ENCODE measurements at regions not wholly inside any gene's neighbourhood (a gene's known extent, or its start where the extent isn't known, plus 50 kb on each side); places are given as distances from the start of the nearest gene placed in this dataset.
"Not testable (repeated sequence)": the region's sequence is repeated elsewhere in the genome, so short reads cannot be mapped to it uniquely, and the experiment has no call there.

- H3K27ac ChIP-seq = no peak overlapping the region
- H2AFZ ChIP-seq = no peak overlapping the region
- no peaks in the 10 kb centered on the region for H3K36me3 ChIP-seq (ENCODE audit: control insufficient read depth, insufficient read depth, low read length)
- no peak overlapping the region for H3K9ac ChIP-seq
- H3K79me2 ChIP-seq = no peaks in the 10 kb centered on the region
- H3K4me3 ChIP-seq (ENCODE audit: low read depth, low read length) = no peak overlapping the region
- no peak overlapping the region for H3K4me2 ChIP-seq (ENCODE audit: low read length)
- no peaks in the 10 kb centered on the region for H3K9me3 ChIP-seq (ENCODE audit: control insufficient read depth, low read length)
- H3K4me1 ChIP-seq = no peaks in the 10 kb centered on the region
- TF ChIP-seq CTCF (IDR thresholded peaks at IDR 0.05) = no peak
- no peaks in the 10 kb centered on the region for H3K27me3 ChIP-seq (ENCODE audit: control insufficient read depth, insufficient read depth, low read length)
Measured at GRCh38 chr14:21768875-21769257, 95.2 kb upstream of the OR4E1 start.

GRCh38 chr14:21768116-21768874 lies 94.7 kb upstream of the OR4E1 start:
- no peak overlapping the region for H2AFZ ChIP-seq
- no peak for TF ChIP-seq CTCF (IDR thresholded peaks at IDR 0.05)
- H3K9ac ChIP-seq = no peak overlapping the region
- no peak overlapping the region for H3K27ac ChIP-seq
- no peak overlapping the region for H3K4me2 ChIP-seq (ENCODE audit: low read length)
- H3K79me2 ChIP-seq = no peaks in the 10 kb centered on the region
- no peaks in the 10 kb centered on the region for H3K36me3 ChIP-seq (ENCODE audit: control insufficient read depth, insufficient read depth, low read length)
- H3K27me3 ChIP-seq (ENCODE audit: control insufficient read depth, insufficient read depth, low read length) = no peaks in the 10 kb centered on the region
- H3K9me3 ChIP-seq (ENCODE audit: control insufficient read depth, low read length) = no peaks in the 10 kb centered on the region
- no peaks in the 10 kb centered on the region for H3K4me1 ChIP-seq
- H3K4me3 ChIP-seq (ENCODE audit: low read depth, low read length) = no peak overlapping the region

- H3K27me3 ChIP-seq (ENCODE audit: control insufficient read depth, insufficient read depth, low read length); H3K27ac ChIP-seq; H2AFZ ChIP-seq; H3K4me2 ChIP-seq (ENCODE audit: low read length); H3K9me3 ChIP-seq (ENCODE audit: control insufficient read depth, low read length); H3K36me3 ChIP-seq (ENCODE audit: control insufficient read depth, insufficient read depth, low read length); H3K9ac ChIP-seq; H3K79me2 ChIP-seq; H3K4me1 ChIP-seq; H3K4me3 ChIP-seq (ENCODE audit: low read depth, low read length): not testable (repeated sequence)
Measured at GRCh38 chr14:21760360-21760759, 86.7 kb upstream of the OR4E1 start.

GRCh38 chr14:21749306-21749868 lies 75.8 kb upstream of the OR4E1 start:
- Histone ChIP-seq H3K9ac (no peak overlapping the region), H3K9me3 (ENCODE audit: control insufficient read depth, low read length) (no peaks in the 10 kb centered on the region), H3K27ac (no peak overlapping the region), H3K4me2 (ENCODE audit: low read length) (no peak overlapping the region), H3K27me3 (ENCODE audit: control insufficient read depth, insufficient read depth, low read length) (no peaks in the 10 kb centered on the region), H3K4me1 (no peaks in the 10 kb centered on the region), H2AFZ (no peak overlapping the region), H3K79me2 (no peaks in the 10 kb centered on the region), H3K36me3 (ENCODE audit: control insufficient read depth, insufficient read depth, low read length) (no peaks in the 10 kb centered on the region), H3K4me3 (ENCODE audit: low read depth, low read length) (no peak overlapping the region)
- no peak for TF ChIP-seq CTCF (IDR thresholded peaks at IDR 0.05)

- Histone ChIP-seq H3K9ac (no peak overlapping the region), H3K27ac (no peak overlapping the region), H3K4me1 (no peaks in the 10 kb centered on the region), H3K9me3 (ENCODE audit: control insufficient read depth, low read length) (no peaks in the 10 kb centered on the region), H3K4me2 (ENCODE audit: low read length) (no peak overlapping the region), H3K36me3 (ENCODE audit: control insufficient read depth, insufficient read depth, low read length) (no peaks in the 10 kb centered on the region), H3K79me2 (no peaks in the 10 kb centered on the region), H3K4me3 (ENCODE audit: low read depth, low read length) (no peak overlapping the region), H2AFZ (peak overlapping the region; percentile 25), H3K27me3 (ENCODE audit: control insufficient read depth, insufficient read depth, low read length) (no peaks in the 10 kb centered on the region)
- peak; percentile 41 for TF ChIP-seq CTCF (IDR thresholded peaks at IDR 0.05)
Measured at GRCh38 chr14:21748869-21749303, 75.3 kb upstream of the OR4E1 start.
